MCF 10A (cell line): ENCODE measurements at regions not wholly inside any gene's neighbourhood (a gene's known extent, or its start where the extent isn't known, plus 50 kb on each side); places are given as distances from the start of the nearest gene placed in this dataset.
"Not testable (repeated sequence)": the region's sequence is repeated elsewhere in the genome, so short reads cannot be mapped to it uniquely, and the experiment has no call there.

Experiments used
- BruUV-seq: library from RNA; stranded (reverse); fragments of 400-500 nt; replicated peaks from 2 replicates; lab custom pipeline; 2021; lab: Mats Ljungman, UMichigan
- CTCF ChIA-PET: fragments of 300-600 bp; sonication (Branson Sonifier 250); formaldehyde crosslinking; extraction: SDS; loops from one replicate; lab custom pipeline; 2021; ENCODE audit warnings: antibody characterized with exemption, inconsistent platforms; lab: Yijun Ruan, JAX
- POLR2A ChIA-PET: fragments of 300-600, 350-650 bp; sonication (Branson Sonifier 250); formaldehyde crosslinking; extraction: SDS; loops from one replicate; lab custom pipeline; 2020; ENCODE audit warnings: antibody characterized with exemption, inconsistent platforms; lab: Yijun Ruan, JAX
- DNase-seq: peaks from one replicate; pipeline ENCODE4 v3.0.0-alpha.2; 2018; ENCODE audit not compliant: unreplicated experiment
- H3K27ac Mint-ChIP-seq: one replicate; pipeline ENCODE4 v1.8.0; 2022; ENCODE audit warnings: mild to moderate bottlenecking, low read depth, mixed read lengths; ENCODE audit not compliant: unreplicated experiment
- H3K27me3 Mint-ChIP-seq: one replicate; pipeline ENCODE4 v1.8.0; 2022; ENCODE audit warnings: mixed read lengths; ENCODE audit not compliant: insufficient read depth, unreplicated experiment
- H3K36me3 Mint-ChIP-seq: one replicate; pipeline ENCODE4 v1.8.0; 2022; ENCODE audit warnings: mild to moderate bottlenecking, moderate library complexity, mixed read lengths; ENCODE audit not compliant: insufficient read depth, unreplicated experiment
- H3K4me1 Mint-ChIP-seq: one replicate; pipeline ENCODE4 v1.8.0; 2022; ENCODE audit warnings: mixed read lengths; ENCODE audit not compliant: insufficient read depth, unreplicated experiment
- H3K4me3 Mint-ChIP-seq: one replicate; pipeline ENCODE4 v1.8.0; 2022; ENCODE audit warnings: mild to moderate bottlenecking, moderate library complexity, mixed read lengths; ENCODE audit not compliant: unreplicated experiment
- H3K9me3 Mint-ChIP-seq: one replicate; pipeline ENCODE4 v1.8.0; 2022; ENCODE audit warnings: mixed read lengths; ENCODE audit not compliant: unreplicated experiment
- intact Hi-C: fragments of 100-400 bp; cut with micrococcal nuclease; formaldehyde crosslinking; loops from 2 replicates; pipeline ENCODE4 v1.14.1; 2022
- TF ChIP-seq, protein P1 (sequence below): fragments of 200-600 bp; IDR thresholded peaks from one replicate; pipeline ENCODE4 v1.8.0; 2022; ENCODE audit warnings: antibody characterized with exemption, mild to moderate bottlenecking; ENCODE audit not compliant: unreplicated experiment

DNA sequence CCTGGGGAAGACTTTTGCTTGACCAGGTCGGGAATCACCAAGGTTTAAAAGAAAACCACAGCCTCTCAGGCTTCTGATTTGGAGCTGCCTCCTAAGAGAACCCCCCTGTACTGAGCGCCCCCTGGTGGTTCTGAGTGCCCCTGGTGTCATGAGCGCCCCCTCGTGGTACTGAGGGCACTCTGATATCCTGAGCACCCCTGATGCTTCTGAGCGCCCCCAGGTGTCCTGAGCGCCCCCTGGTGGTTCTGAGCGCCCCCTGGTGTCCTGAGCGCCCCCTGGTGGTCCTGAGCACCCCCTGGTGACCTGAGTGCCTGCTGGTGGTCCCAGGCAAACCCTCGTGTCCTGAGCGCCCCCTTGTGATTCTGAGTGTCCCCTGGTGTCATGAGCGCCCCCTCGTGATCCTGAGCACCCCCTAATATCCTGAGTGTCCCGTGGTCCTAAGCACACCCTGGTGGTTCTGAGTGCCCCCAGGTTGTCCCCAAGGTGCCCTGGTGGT is 643.8 kb downstream of the TMEM121 start:
- H3K4me3 Mint-ChIP-seq, DNase-seq, BruUV-seq, H3K27ac Mint-ChIP-seq, CTCF ChIA-PET, H3K9me3 Mint-ChIP-seq, intact Hi-C loops, H3K4me1 Mint-ChIP-seq, H3K36me3 Mint-ChIP-seq, POLR2A ChIA-PET: not testable (repeated sequence)
- TF ChIP-seq, protein P1, sequence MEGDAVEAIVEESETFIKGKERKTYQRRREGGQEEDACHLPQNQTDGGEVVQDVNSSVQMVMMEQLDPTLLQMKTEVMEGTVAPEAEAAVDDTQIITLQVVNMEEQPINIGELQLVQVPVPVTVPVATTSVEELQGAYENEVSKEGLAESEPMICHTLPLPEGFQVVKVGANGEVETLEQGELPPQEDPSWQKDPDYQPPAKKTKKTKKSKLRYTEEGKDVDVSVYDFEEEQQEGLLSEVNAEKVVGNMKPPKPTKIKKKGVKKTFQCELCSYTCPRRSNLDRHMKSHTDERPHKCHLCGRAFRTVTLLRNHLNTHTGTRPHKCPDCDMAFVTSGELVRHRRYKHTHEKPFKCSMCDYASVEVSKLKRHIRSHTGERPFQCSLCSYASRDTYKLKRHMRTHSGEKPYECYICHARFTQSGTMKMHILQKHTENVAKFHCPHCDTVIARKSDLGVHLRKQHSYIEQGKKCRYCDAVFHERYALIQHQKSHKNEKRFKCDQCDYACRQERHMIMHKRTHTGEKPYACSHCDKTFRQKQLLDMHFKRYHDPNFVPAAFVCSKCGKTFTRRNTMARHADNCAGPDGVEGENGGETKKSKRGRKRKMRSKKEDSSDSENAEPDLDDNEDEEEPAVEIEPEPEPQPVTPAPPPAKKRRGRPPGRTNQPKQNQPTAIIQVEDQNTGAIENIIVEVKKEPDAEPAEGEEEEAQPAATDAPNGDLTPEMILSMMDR, result peak; percentile 58
- H3K27me3 Mint-ChIP-seq, result peaks cover 70% of the 10 kb centered on the region

DNA sequence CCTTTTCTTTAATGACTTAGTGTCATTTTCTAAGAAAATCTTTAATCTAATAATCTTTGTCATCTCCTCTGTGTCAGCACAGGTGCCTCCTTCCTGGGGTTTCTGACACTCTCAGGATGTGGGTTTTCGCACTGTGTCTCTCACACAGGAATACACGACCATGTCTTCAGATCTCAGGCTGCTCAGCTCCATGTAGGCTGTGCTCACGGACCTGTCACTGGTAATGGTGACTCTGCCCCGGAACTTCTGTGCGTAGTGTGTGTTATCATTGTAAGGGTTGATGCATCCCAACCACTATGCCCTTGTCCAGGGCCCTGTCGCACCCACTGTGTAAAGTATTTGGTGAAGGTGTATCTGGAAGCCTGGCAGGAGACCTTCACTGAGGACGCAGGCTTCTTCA is 647.8 kb downstream of the TMEM121 start:
- Mint-ChIP-seq H3K4me3 (no peak overlapping the region), H3K27ac (no peak overlapping the region), H3K9me3 (no peaks in the 10 kb centered on the region), H3K36me3 (no peaks in the 10 kb centered on the region), H3K4me1 (no peaks in the 10 kb centered on the region), H3K27me3 (peaks cover 67% of the 10 kb centered on the region)
- no peak for DNase-seq
- no TSS peak for BruUV-seq
- ChIA-PET POLR2A (no interaction called here), CTCF (no interaction called here)
- TF ChIP-seq, protein P1, result no peak
- intact Hi-C loops, result no loop called here

DNA sequence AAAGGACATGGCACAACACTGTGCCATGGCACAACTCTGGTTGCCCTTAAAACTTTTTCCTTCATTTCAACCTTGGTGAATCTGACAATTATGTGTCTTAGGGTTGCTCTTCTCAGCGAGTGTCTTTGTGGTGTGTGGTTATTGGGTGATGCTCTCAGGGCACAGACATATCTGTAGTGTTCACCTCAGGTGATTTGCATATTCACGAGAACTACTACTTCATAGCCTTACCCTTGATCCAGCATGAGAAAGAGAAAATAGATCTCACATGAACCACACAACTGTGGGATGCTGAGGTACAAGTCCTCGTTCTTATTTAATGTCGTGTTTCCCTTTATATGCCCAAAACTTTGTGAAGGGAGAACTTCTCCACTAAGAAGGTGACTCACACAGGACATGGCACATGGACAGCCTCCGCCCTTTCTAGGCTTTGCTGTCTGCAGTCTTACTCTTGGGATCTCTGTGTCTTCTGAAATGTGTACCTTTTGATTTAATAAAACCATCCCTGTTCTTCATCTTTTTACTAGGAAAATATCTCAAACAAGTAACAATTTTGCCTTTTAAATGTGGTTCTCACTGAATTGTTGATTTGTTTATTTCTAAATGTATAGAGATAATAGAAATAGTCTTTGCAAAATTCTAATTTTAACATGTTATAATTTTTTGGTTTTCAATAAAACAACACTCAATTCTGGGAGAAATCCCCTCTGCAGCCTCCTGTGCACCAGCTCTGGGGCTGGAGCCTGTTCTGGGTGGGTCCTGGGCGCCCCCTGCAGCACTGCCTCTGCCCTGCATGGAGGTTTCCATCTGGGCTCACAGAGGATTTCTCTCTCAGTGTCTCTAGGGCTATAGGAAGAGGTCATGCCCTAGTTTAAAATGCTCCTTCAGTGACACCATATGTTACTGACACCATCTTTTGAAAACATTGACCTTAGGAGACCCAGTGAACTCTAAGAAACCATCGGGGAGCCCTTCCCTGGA is 651.2 kb downstream of the TMEM121 start:
- H3K27ac Mint-ChIP-seq, POLR2A ChIA-PET, BruUV-seq, CTCF ChIA-PET, H3K36me3 Mint-ChIP-seq, H3K4me3 Mint-ChIP-seq, intact Hi-C loops, DNase-seq, H3K9me3 Mint-ChIP-seq, H3K4me1 Mint-ChIP-seq: not testable (repeated sequence)
- peaks cover 52% of the 10 kb centered on the region for H3K27me3 Mint-ChIP-seq

DNA sequence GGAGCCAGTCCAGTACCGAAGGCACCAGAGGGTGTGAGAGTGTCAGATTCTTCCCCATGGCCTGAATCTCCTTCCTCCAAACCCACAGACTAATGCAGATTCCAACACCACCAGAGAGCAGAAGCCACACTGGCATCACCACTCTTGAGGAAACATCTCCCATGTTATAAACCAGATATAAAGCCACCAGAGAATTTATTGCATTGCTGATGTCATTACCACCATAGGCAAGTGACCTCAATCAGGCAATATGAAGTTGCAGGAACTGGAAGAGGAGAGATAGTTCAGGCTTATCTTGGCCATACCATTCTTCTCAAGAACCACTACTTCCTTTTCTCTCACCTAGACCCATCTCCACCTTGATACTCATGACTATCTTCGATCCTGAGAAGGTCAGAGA is 653.4 kb downstream of the TMEM121 start:
- no peaks in the 10 kb centered on the region for H3K36me3 Mint-ChIP-seq
- intact Hi-C loops, result no loop called here
- peaks cover 30% of the 10 kb centered on the region for H3K27me3 Mint-ChIP-seq
- no TSS peak for BruUV-seq
- H3K9me3 Mint-ChIP-seq, result no peaks in the 10 kb centered on the region
- no peaks in the 10 kb centered on the region for H3K4me1 Mint-ChIP-seq
- POLR2A ChIA-PET, result no interaction called here
- no peak overlapping the region for H3K4me3 Mint-ChIP-seq
- CTCF ChIA-PET, result no interaction called here
- TF ChIP-seq, protein P1, result no peak
- no peak for DNase-seq
- H3K27ac Mint-ChIP-seq, result no peak overlapping the region

DNA sequence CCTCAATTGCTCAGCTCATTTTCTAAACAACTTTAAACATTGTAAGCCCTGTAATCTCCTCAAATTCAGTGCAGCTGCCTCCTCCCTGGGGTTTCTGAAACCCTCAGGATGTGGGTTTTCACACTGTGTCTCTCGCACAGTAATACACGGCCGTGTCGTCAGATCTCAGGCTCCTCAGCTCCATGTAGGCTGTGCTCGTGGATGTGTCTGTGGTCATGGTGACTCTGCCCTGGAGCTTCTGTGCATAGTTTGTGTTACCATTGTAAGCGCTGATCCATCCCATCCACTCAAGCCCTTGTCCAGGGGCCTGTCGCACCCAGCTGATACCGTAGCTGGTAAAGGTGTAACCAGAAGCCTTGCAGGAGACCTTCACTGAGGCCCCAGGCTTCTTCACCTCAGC is 658.4 kb downstream of the TMEM121 start:
- H3K27me3 Mint-ChIP-seq, result peaks cover 30% of the 10 kb centered on the region
- not testable (repeated sequence) for H3K9me3 Mint-ChIP-seq, H3K36me3 Mint-ChIP-seq

DNA sequence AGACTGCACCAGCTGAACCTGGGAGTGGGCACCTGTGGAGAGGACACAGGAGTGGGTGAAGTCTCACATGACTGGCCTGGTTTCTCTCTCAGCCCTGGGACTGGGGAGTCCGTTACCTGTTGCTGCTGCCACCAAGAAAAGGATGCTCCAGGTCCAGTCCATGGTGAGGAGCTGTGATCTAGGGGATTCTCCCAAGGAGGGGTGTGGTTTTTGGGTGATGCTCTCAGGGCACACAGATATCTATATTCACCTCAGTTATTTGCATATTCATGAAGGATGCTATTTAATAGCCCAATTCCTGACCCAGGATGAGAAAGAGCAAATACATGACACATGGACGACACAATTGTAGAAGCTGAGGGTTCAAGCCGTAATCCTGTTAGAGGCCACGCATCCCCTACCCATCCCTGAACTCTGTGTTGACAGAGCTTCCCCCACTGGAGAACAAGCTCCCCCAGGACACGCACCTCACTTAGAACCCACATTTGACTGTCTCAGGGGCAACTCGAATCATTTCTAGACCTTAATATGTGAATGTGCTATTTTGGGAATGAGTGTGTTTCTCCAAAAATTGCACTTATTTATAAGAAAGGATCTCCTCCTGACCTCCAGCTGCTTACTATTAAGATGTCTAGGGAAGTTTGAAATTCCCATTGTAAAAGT is 658.9 kb downstream of the TMEM121 start:
- H3K4me1 Mint-ChIP-seq, H3K36me3 Mint-ChIP-seq, BruUV-seq, H3K4me3 Mint-ChIP-seq, DNase-seq, H3K9me3 Mint-ChIP-seq, intact Hi-C loops, H3K27ac Mint-ChIP-seq: not testable (repeated sequence)
- ChIA-PET POLR2A (interaction anchor here (0.6 kb wide), 1 partner anchor 15 kb away, joined by 3 read pairs; no protein-coding TSS in a partner anchor), CTCF (interaction anchor here (0.6 kb wide), 2 partner anchors 212 to 653 kb away, joined by 3 to 6 read pairs; no protein-coding TSS in a partner anchor)
- H3K27me3 Mint-ChIP-seq, result peaks cover 35% of the 10 kb centered on the region

More for the DNA sequence above, 658.4 kb downstream of the TMEM121 start:
- ChIA-PET POLR2A (interaction anchor here (0.6 kb wide), 1 partner anchor 16 kb away, joined by 3 read pairs; no protein-coding TSS in a partner anchor), CTCF (interaction anchor here (0.6 kb wide), 1 partner anchor 212 kb away, joined by 6 read pairs; no protein-coding TSS in a partner anchor)
- intact Hi-C loops, DNase-seq, H3K4me1 Mint-ChIP-seq, BruUV-seq, H3K4me3 Mint-ChIP-seq, H3K27ac Mint-ChIP-seq: not testable (repeated sequence)
